Activated CD8-positive, alpha-beta memory T cell treated with anti-CD3 and anti-CD28 coated beads, Interleukin-2, amount 50 U/mL, for 4 hours (primary cell): ENCODE measurements at regions not wholly inside any gene's neighbourhood (a gene's known extent, or its start where the extent isn't known, plus 50 kb on each side); places are given as distances from the start of the nearest gene placed in this dataset.

Experiments used
- DNase-seq: peaks from one replicate; pipeline ENCODE4 v3.0.0-alpha.2; 2020

DNA sequence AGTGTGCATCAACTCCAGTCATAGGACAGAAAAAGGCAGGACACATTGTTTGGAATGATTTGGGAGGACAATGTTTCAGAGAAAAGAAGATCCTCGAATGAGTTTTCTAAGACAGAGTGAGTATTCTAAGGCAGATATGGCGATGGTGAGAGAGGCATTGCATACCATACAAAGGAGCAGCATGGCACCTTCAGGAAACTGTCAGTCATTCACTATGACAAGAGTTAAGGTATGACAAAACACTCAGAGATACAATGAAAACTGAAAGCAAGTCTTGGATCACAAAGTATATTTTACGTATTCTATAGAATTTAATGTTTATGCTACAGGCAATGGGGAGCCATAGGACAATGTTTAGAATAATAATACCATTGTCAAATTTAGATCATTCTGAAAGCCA is 337.4 kb upstream of the LYPLAL1 start:
- DNase-seq = no peak

DNA sequence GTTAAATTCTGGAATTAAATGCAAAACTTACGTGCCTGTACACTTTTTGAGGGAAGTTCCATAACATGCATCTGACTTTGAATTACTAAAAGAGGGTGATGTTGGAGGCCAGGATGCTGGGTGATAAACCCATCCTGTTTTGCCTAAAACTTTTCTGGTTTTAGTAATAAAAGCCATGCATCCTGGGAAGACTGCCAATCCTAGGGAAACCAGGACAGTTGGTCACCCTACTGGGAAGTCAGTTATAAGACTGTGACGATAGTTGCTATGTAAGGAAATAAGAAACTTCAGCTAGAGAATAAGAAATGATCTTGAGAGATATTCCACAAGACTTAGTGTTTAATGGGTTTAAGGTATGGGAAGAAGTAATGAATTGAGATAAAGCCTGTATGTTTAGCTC is 336.6 kb upstream of the LYPLAL1 start:
- DNase-seq = no peak

DNA sequence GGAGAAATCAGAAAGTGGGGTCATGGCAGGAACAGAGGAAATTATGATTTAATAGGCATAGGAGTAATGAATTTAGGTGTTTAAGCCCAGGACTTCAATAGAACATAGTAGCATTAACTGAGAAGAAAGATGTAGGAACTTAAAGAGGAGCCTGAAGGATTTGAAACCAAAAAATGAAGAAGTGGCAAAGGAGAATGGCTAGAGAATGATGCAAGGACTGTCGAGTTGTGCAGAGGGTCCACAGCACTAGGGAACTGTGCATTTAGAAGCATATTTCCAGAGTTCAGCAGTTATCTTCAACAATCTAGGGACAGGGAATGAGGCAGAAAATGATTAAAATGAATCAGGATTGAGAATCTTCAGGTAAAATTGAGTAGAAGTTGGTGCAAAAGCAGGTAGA is 328.1 kb upstream of the LYPLAL1 start:
- DNase-seq = no peak

DNA sequence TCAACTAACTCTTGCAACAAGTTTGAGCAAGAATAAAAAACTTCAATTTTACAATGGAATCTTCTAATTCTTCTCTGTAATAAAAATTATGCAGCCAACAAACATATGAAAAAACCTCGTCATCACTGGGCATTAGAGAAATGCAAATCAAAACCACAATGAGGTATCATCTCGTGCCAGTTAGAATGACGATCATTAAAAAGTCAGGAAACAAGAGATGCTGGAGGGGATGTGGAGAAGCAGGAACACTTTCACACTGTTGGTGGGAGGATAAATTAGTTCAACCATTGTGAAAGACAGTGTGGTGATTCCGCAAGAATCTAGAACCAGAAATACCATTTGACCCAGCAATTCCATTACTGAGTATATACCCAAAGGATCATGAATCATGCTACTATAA is 327.5 kb upstream of the LYPLAL1 start:
- no peak for DNase-seq

DNA sequence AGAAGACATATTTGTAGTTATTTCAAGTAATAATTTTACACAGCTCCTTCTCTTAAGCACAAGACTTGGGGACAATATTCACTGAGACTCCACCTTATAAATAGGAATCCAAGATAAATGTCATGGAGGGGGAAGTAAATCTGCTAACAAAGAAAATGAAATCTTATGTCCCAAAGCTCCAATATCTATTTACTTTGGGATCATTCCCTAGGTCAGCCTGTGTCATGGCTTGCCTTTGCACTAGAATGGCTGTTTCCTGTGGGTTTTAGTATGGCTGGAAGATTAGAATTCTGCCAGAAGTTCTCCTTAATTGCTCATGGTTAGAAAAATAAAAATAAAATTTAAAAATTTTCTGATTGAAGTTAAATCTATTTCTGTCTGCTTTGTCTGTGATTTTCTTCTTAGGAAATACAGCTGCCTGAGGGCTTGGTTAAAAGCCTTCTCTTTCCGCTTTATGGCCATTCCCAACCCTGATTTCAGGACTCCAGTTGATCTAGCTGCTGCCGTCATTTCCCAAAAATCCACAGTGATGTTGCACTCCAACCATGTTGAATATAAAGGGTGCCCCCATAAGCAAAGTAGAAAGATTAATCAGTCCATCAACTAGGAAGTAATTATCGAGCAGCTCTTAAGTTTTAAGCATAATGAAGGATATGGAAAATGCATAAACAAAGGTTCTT is 326.4 kb upstream of the LYPLAL1 start:
- DNase-seq = no peak

DNA sequence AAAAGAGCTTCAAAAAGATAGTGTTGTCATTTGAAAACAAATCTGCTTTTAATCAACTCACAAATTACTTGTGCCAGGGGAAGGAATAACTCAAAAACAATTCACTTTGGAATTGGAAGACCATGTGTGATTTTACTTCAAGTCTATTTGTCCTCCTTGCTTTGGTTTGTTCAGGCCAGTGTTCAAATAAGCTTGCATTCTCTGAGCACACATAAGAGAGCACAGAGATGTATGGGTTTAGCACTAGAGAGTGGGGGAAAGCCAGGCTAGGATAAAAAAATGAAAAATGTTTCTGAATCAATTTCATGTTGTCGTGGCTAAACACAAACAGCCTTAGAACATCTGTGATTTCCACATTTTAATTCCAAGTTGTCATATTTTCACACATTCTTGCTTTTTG is 325.7 kb upstream of the LYPLAL1 start:
- DNase-seq = no peak

DNA sequence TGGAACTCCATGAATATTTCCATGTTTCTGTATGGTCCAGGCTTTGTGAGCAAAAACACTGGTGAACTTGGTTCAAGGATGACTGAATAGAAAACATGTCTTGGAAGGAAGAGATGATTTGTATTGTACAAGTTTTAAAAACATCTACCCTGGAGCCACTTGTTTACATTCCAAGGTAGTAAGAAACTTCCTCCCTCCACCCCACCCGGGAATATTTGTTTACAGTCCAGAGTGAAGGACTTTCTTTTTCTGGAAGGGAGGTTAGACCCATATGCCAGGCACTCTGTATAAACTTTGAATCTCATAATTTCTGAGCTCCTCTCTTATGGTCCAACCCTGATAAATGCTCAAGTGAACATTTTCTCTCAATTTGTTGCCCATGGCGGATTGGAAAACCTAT is 323.3 kb upstream of the LYPLAL1 start:
- no peak for DNase-seq

DNA sequence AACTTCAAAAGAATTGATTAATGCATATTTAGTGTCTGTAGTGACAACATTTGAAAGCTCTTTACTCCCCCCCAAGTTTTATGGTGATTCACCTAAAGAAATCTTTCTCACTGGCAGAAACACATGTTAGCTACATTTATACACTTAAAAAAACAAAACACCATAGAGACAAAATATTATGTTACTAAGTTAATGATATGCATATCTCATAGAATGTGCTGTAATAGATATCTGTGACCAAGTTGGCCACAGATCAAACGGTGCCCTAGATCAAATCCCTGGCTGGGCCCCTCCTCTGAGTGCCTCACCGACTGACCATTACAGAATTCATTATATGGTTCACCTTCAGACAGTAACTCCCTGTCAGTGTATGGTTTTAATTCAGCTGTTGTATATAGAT is 322.1 kb upstream of the LYPLAL1 start:
- DNase-seq = no peak

DNA sequence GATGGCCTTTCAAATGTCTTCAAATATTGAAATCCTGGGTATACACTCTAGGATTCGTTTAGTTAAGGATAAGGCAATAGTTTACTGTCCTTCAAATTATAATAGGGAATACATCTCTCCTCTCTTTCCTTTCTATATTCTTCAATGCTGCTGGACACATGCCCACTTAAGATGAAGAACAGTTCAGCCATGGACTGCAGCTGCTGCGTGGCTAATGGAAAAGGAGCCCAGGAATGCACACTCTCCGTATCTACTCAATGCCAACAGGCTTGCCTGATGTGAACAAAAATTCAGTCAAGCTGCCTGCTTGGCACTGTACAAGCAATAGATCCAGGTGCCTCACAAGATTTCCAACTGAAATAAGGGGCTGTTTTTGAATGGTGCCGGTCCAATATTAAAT is 321.2 kb upstream of the LYPLAL1 start:
- DNase-seq = no peak

DNA sequence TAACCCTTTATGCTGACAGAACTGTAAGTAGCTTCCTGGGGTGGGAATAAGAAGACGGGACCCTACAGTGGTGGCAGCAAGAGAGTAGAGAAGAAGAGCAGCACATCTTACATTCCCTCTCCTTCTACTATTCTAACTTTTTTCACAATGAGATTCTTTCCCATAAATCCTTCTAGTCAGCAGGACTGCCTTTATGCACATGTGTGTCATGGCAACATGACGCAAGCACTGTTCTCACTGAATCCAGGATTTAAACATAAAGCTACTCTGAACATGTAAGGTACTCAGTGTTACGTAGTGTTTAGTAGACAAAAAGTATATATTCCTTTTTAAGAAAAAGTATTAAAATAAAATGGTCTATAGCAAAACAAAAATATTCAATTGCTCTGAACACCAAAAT is 309.7 kb upstream of the LYPLAL1 start:
- no peak for DNase-seq

DNA sequence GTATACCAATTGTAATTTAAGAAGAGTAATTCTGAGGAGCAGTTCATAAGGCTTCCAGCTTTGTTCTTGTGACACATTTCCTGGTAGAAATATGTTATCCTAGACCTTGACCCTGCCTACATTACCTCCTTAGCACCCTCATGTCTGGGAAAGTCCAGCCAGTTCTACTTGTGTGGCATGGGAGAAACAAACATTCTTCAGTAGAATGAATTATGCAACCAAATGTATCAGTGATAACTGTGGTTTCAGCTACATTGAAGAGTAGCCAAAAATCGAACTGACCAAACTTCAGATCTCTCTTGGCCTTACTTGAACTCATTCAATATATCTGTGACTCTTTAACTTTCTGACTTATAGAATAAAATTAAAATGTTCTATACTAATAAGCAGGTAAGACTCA is 308.1 kb upstream of the LYPLAL1 start:
- no peak for DNase-seq

DNA sequence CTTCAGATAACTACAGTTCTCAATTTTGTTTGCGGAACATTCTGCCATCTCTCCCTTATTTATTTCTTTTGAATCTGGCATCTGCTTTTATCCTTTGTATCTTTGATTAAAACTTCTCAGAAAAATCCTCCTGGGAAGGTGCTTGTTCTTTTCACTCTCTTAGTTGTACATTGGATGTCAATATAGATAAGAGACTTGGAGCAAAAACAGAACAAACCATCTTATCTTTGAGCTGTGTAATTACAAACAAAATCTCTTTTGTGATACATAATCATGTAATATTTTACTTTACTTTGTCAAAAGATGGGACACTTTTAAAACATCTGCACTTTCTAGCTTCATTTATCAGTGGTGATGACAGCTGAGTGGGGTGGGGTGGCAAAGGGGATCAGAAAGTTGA is 307.2 kb upstream of the LYPLAL1 start:
- DNase-seq = no peak

DNA sequence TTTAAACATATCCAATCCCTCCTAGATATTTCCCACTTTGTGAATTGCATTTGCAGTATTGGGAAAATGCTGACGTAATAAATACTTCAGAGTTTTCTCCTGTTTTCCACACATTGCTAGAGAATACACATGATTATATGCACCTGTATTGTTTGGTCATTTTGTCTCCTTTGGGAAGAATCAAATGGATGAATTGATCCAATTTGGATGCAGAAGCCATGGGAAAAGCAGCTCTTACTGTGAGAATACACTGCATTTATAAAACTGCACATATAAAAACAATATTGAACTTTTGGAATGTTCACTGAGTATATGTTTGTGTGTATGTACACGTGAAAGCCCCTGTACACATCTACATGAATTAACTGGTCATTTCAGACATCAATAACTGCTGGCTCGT is 306.6 kb upstream of the LYPLAL1 start:
- no peak for DNase-seq

DNA sequence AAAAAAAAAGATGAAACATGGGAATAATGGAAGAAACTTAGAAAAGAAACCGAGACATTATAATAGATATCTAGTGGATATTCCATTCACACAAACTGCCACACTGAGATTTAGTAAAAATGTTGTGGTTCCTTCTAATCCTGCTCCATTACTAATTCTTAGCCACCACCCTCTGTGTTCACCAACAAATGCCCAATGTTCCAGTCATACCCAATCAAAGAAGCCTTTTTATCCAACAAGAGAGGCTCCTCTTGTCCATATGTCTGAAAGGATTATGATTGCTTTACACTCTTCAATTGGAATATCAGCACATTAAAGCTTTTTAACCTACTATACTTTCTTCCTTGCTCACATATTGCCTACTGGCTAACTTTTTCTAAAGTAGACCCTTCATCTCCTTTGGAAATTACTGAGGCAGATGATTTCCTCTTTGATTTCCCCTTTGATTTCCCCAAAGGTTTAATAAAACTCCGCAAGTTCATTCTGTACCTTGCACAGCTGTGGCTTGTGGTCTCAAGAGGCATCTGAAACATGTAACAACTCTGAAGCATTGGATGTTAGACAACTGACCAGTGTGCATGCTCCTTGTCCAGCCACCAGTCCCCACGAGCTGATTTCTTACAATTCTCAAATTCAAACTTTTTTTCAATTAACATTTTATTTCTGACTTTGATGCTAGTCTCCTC is 305.6 kb upstream of the LYPLAL1 start:
- DNase-seq = no peak

DNA sequence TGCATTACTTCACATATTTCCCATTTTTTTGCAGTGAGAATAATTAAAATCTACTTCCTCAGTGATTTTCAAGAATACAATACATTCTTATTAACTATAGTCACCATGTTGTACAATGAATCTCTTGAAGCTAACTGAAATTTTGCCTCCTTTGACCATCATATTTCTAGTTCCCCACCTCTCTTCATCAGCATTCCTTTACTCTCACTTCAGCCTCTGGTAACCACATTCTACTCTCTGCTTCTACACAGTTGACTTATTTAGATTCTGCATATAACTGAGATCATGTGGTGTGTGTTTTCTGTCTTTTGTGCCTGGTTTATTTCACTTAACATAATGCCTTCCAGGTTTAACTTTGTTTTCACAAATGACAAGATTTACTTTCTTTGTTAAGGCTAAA is 304.4 kb upstream of the LYPLAL1 start:
- no peak for DNase-seq

DNA sequence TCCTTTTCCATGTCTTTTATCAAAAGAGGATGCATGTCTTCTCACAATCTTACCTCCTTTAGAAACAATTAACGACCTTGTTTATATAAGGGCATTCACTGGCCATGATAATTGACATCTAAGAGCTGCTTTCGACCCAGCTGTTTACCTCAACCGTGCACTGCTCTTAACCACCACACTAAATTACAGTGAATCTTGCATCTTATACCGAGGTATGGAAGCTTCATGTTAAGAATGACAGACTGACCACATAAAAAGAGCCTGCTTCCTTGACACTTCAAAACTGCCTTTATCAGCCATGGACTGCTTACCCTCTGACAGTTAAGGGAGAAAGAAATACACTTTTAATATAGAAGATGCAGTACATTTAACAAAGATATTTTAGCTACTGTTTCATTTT is 301.7 kb upstream of the LYPLAL1 start:
- no peak for DNase-seq

DNA sequence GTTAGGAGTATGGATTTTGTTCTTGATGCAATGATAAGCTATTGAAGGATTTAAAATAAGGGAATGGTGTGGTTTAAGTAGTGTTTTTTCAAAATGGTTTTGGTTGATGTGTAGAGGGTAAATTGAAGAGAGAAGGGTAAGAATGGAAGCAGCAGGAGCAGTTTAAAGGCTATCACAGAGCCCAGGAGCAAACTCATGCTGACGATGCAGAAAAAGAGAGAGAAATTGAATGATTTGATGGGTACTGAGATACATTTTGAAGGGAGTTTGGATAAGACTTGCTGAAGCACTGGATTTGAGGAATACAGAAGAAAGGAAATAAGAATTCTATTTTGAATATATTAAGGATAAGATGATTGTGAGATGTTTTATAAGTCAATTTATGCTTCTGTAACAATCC is 300.8 kb upstream of the LYPLAL1 start:
- DNase-seq = no peak

DNA sequence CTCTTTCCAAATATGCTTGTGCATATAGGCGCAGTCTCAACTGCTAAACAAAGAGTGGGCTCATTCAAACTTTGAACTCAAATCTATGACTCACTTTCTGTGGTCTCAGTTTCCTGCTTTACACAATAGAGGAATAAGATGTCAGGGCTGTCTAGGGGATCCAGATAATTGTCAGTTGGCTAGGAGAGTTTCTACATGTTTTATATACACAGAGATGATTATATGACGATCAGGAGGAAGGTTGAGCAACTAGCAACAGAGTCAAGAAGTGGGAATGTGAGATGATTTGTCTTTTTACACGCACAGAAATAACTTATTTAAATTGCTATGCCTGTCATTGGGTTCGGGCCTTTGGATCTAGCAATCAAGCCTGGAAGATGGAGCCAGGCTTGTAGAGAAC is 299.4 kb upstream of the LYPLAL1 start:
- no peak for DNase-seq

DNA sequence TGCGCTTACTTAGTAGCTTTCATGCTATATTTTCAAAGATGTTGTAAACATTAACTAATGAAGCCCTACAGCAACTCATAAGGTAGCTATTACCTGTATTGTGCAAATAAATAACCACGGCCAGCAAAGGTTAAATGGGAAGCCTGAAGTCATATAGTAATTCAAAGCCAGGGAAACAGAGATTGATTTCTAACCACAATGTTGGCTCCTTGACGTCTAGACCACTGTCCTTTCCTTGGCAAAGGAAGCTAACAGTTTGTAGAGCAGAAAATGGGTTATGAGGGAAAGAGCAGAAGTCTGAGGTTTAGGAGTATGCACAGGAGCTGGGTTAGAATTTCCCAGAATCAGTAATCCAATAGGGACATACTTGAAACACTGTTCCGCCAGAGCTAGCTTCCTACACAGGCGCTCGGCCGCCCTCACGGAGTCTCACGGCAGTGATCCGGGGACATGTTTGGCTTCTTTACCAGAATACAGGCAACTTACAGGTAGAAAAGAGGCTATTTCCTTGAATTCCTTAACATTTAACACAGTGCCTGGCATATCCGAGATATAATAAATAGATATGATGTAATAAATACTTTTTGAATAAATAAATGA is 298.8 kb upstream of the LYPLAL1 start:
- no peak for DNase-seq

DNA sequence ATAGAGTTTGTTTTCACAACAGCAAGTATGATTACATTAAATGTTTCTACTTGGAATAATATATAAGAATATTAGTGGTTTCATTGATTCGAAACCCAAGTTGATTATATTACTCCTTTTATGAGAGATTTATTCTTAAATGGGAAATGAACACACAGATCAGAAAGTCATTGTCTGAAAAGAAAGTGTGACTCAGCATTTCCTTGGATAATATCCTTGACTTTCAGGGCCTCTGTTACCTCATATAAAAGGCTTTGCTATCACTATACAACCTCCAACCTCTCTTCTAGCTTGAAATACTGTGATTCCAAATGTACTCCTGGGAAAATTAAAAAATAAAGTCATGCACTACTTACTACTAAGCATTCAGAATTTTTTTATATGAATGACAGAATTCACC is 295.3 kb upstream of the LYPLAL1 start:
- no peak for DNase-seq

DNA sequence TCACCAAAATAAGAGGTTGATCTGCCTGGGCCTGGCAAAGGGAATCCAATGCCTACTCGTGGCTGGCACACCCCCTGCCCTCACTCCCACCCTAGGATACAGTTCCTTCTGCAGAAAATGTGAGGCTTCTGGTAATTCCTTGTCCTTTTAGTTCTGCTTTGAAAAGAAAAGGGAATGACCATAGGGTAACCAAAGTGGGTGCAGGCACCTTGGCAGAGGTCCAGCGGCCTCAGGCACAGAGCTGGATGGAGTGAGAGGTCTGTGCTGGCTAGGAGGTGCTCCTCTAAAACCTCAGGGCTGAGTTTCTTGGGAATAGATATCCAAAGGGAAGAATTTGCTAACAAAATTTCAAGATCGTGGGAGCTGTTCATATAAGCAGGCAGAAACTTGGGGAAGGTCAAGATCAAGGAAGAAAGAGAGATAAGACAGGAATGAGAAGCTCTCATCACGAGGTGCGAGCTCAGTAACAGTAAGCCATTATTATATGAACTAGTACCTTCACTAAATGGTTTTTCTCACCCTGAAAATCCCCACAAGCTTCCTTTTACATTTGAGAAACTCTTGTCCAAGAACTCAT is 293.1 kb upstream of the LYPLAL1 start:
- no peak for DNase-seq

DNA sequence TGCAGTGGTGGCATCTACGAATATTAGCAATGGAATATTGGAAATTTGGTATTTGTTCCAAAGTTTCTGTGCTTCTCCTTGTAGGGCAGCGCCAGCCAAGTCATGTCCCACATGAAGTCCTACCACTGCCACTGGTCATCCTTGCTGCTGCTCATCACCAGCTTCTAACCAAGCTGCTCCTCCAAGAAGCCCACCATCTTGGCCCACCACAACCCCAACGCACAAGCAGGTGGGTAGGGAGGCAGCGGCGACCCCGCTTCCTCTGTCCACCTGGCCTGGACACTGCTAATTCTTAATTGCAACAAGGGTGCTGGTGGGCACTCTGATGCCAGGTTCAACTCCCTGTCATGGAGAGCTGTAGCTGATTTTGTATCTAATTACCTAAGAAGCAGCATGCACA is 291.2 kb upstream of the LYPLAL1 start:
- no peak for DNase-seq

DNA sequence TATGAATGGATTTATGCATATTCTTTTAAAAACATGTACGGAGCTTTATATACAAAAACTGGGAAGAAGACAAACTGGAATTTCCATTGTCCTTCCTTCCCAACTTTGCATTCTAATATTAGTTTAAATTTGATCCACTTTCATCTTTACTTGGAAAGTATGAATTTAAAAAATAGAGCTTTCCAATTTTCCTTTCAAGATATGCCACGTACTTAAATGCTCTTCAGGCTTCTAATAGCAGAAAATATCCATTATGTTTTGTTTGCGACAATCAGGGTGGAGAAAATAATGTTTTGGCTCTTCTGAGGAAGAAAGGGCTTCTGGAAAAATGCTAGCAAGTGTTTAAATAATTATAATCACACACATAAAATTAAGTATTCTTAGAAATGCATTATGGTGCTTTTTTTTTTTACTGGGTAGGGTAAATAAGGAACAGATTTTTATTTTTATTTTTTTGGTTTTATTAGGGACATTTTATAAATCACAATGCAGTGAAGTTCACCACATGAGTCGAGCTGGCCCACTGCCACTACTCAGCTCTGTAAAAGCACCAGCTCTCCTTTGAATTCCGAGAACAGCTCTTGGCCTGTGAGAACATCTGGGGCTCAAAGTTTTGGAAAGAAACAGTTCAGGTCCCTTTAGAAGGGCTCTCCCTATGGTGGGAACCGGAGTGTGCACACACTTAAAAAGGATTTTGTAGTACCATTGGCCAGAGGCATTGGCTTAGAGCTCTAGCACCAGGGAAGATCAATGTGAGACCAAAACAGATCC is 287.4 kb upstream of the LYPLAL1 start:
- DNase-seq = no peak
